GM12873 (cell line): ENCODE measurements at regions not wholly inside any gene's neighbourhood (a gene's known extent, or its start where the extent isn't known, plus 50 kb on each side); places are given as distances from the start of the nearest gene placed in this dataset.

Experiments used
- CTCF ChIP-seq: IDR thresholded peaks from 2 replicates; pipeline ENCODE4 v1.5.1; 2012; ENCODE audit warnings: low read depth, mild to moderate bottlenecking, moderate library complexity, low read length, control low read depth; ENCODE audit not compliant: insufficient read depth; ENCODE audit errors: missing control alignments

GRCh38 chr5:2391021-2391420, 360.5 kb downstream of the IRX2 start:
- TF ChIP-seq CTCF: no peak

GRCh38 chr5:2388571-2388970, 362.9 kb downstream of the IRX2 start:
- no peak for TF ChIP-seq CTCF

DNA sequence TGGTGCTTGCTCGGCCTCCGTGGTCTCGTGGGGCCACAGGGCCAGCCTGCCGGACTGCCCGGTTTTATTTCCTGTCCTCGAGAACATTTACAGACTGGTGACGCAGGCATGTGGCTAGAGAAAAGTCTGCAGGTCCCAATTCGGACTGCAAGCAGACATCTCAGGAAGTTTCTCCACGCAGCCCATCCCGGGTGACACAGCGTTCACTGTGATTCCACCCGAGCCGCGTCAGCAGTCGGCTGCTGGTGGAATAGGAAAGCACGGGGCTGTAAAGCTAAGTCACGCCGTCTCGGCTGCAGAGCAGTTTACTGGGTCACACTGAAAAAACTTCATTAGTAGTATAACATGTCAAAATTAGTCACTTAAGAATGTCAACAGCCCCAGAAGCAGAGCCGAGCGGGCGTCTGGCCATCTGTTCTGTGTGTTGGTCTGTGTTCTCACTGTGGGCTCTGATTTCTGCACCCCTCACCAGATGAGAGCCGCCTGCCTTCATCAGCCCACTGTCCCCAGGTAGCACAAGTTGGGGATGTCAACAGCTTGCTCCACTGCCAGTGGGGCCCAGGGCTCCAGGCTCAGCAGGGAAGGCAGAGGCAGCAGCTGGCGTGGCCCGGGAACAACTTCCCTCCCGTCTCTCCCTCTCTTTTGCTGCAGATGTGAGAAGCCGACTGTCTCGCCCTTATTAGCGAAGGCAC, 363.7 kb downstream of the IRX2 start:
- no peak for TF ChIP-seq CTCF

- no peak for TF ChIP-seq CTCF
Observed at GRCh38 chr5:2387250-2387633, 364.2 kb downstream of the IRX2 start.

DNA sequence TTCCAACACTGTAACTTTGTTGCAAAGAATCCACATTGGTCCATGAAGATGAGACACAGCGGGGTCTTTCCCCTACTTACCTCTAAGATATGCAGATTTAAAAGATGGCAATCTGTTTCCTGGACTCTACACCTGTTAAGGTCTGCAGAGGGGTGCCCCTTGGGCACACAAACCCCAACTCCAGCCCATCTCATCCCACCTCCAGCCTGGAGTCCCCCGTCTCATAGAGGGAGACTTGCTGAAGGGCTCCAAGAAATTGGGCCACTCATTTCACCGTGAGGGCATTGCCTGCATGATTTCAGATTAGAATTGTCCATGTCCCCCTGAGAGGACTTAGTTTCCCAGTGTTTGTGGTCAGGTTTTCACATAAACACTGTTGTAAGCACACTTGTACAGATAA, 365.7 kb downstream of the IRX2 start:
- TF ChIP-seq CTCF: no peak

GRCh38 chr5:2383698-2384065, 367.8 kb downstream of the IRX2 start:
- no peak for TF ChIP-seq CTCF

- no peak for TF ChIP-seq CTCF
Observed at GRCh38 chr5:2382776-2383697, 368.4 kb downstream of the IRX2 start.
